H9 (cell line): ENCODE measurements at regions not wholly inside any gene's neighbourhood (a gene's known extent, or its start where the extent isn't known, plus 50 kb on each side); places are given as distances from the start of the nearest gene placed in this dataset.

Experiments
- DNase-seq: peaks from one replicate; pipeline ENCODE4 v3.0.0-alpha.2; 2017
- H2AFZ ChIP-seq: one replicate; pipeline ENCODE4 v1.6.1; 2013; ENCODE audit warnings: mild to moderate bottlenecking, low read length, control low read depth, moderate library complexity
- H2AK5ac ChIP-seq: 2 replicates; pipeline ENCODE4 v1.6.1; 2013; ENCODE audit warnings: low read length, control low read depth, mixed read lengths; ENCODE audit not compliant: insufficient read length
- H2BK120ac ChIP-seq: one replicate; pipeline ENCODE4 v1.6.1; 2013; ENCODE audit warnings: low read depth, mild to moderate bottlenecking, low read length, control low read depth, inconsistent platforms; ENCODE audit not compliant: poor library complexity, severe bottlenecking
- H2BK12ac ChIP-seq: 2 replicates; pipeline ENCODE4 v1.6.1; 2013; ENCODE audit warnings: low read length, control low read depth, mixed read lengths, low read depth; ENCODE audit not compliant: insufficient read length
- H2BK15ac ChIP-seq: 2 replicates; pipeline ENCODE4 v1.6.1; 2013; ENCODE audit warnings: low read depth, low read length, control low read depth
- H2BK20ac ChIP-seq: one replicate; pipeline ENCODE4 v1.6.1; 2013; ENCODE audit warnings: low read depth, mild to moderate bottlenecking, low read length, control low read depth, inconsistent platforms; ENCODE audit not compliant: poor library complexity, severe bottlenecking
- H2BK5ac ChIP-seq: 2 replicates; pipeline ENCODE4 v1.6.1; 2013; ENCODE audit warnings: low read length, control low read depth, mixed read lengths; ENCODE audit not compliant: insufficient read length
- H3K14ac ChIP-seq: 2 replicates; pipeline ENCODE4 v1.6.1; 2013; ENCODE audit warnings: low read length, control low read depth; ENCODE audit not compliant: insufficient read depth
- H3K18ac ChIP-seq: 2 replicates; pipeline ENCODE4 v1.6.1; 2013; ENCODE audit warnings: low read depth, mild to moderate bottlenecking, mixed read lengths, low read length, control low read depth; ENCODE audit not compliant: insufficient read length
- H3K23ac ChIP-seq: 2 replicates; pipeline ENCODE4 v1.6.1; 2013; ENCODE audit warnings: low read length, control low read depth, mixed read lengths, low read depth; ENCODE audit not compliant: insufficient read length
- H3K23me2 ChIP-seq: 2 replicates; pipeline ENCODE4 v1.6.1; 2013; ENCODE audit warnings: low read depth, mild to moderate bottlenecking, mixed read lengths, low read length, control low read depth; ENCODE audit not compliant: insufficient read length, poor library complexity, severe bottlenecking
- H3K27ac ChIP-seq: 2 replicates; pipeline ENCODE4 v1.5.1; 2013; ENCODE audit warnings: low read length, control low read depth, mixed read lengths, low read depth; ENCODE audit not compliant: insufficient read length
- H3K27me3 ChIP-seq: 2 replicates; pipeline ENCODE4 v1.6.1; 2013; ENCODE audit warnings: low read length, control low read depth, inconsistent platforms; ENCODE audit not compliant: insufficient read depth
- H3K4ac ChIP-seq: 2 replicates; pipeline ENCODE4 v1.6.1; 2013; ENCODE audit warnings: low read depth, mild to moderate bottlenecking, control low read depth, inconsistent platforms, low read length, moderate library complexity
- H3K4me1 ChIP-seq: 2 replicates; pipeline ENCODE4 v1.6.1; 2013; ENCODE audit warnings: low read length, control low read depth, inconsistent platforms; ENCODE audit not compliant: insufficient read depth
- H3K4me2 ChIP-seq: 2 replicates; pipeline ENCODE4 v1.6.1; 2013; ENCODE audit warnings: low read length, control low read depth, mixed read lengths; ENCODE audit not compliant: insufficient read length, insufficient read depth
- H3K56ac ChIP-seq: 2 replicates; pipeline ENCODE4 v1.6.1; 2013; ENCODE audit warnings: low read depth, mild to moderate bottlenecking, mixed read lengths, low read length, control low read depth; ENCODE audit not compliant: insufficient read length
- H3K79me1 ChIP-seq: 2 replicates; pipeline ENCODE4 v1.6.1; 2013; ENCODE audit warnings: low read depth, mild to moderate bottlenecking, moderate library complexity, low read length, control low read depth, inconsistent platforms; ENCODE audit not compliant: insufficient read depth, poor library complexity, severe bottlenecking
- H3K79me2 ChIP-seq: 2 replicates; pipeline ENCODE4 v1.6.1; 2013; ENCODE audit warnings: low read length, control low read depth, inconsistent platforms; ENCODE audit not compliant: insufficient read depth
- H3K9ac ChIP-seq: 2 replicates; pipeline ENCODE4 v1.6.1; 2013; ENCODE audit warnings: low read length, control low read depth, mixed read lengths; ENCODE audit not compliant: insufficient read length; ENCODE audit errors: extremely low read depth
- H3K9me3 ChIP-seq: one replicate; pipeline ENCODE4 v1.6.1; 2013; ENCODE audit warnings: low read depth, low read length, inconsistent platforms; ENCODE audit not compliant: control insufficient read depth
- H3T11ph ChIP-seq: one replicate; pipeline ENCODE4 v1.6.1; 2013; ENCODE audit warnings: mild to moderate bottlenecking, low read length, control low read depth, inconsistent platforms
- H4K20me1 ChIP-seq: one replicate; pipeline ENCODE4 v1.6.1; 2013; ENCODE audit not compliant: control insufficient read depth, insufficient read length, insufficient read depth
- H4K5ac ChIP-seq: 2 replicates; pipeline ENCODE4 v1.6.1; 2013; ENCODE audit warnings: low read depth, mild to moderate bottlenecking, mixed read lengths, low read length, control low read depth; ENCODE audit not compliant: insufficient read length
- H4K8ac ChIP-seq: replicated peaks from 2 replicates; pipeline ENCODE4 v1.6.1; 2013; ENCODE audit warnings: low read length, control low read depth, mixed read lengths, low read depth; ENCODE audit not compliant: insufficient read length
- H4K91ac ChIP-seq: 2 replicates; pipeline ENCODE4 v1.6.1; 2013; ENCODE audit warnings: low read depth, mild to moderate bottlenecking, moderate library complexity, mixed read lengths, low read length, control low read depth; ENCODE audit not compliant: insufficient read length
- H3K27ac Mint-ChIP-seq, 3 experiments: 2 replicates in 2 of 3; 3 replicates in 1 of 3; pipeline ENCODE4 v1.8.0; 2020 to 2021; ENCODE audit warnings: mixed read lengths in 3 of 3, mild to moderate bottlenecking in 1 of 3, moderate library complexity in 1 of 3
- H3K27me3 Mint-ChIP-seq: 2 replicates; pipeline ENCODE4 v1.8.0; 2021; ENCODE audit warnings: low read depth, mild to moderate bottlenecking, moderate library complexity, mixed read lengths
- H3K36me3 Mint-ChIP-seq, 3 experiments: 2 replicates in 2 of 3; 3 replicates in 1 of 3; pipeline ENCODE4 v1.8.0; 2020 to 2021; ENCODE audit warnings: low read depth in 3 of 3, mixed read lengths in 3 of 3; ENCODE audit not compliant: insufficient read depth in 1 of 3
- H3K4me1 Mint-ChIP-seq, 2 experiments: 2 replicates each; pipeline ENCODE4 v1.8.0; 2020; ENCODE audit warnings: mixed read lengths in 2 of 2
- H3K4me3 Mint-ChIP-seq, 2 experiments: 2 replicates in 1 of 2; 3 replicates in 1 of 2; pipeline ENCODE4 v1.8.0; 2020 to 2021; ENCODE audit warnings: mild to moderate bottlenecking in 2 of 2, mixed read lengths in 2 of 2, moderate library complexity in 1 of 2
- H3K9me3 Mint-ChIP-seq, 2 experiments: 2 replicates in 1 of 2; 3 replicates in 1 of 2; pipeline ENCODE4 v1.8.0; 2020; ENCODE audit warnings: mild to moderate bottlenecking in 2 of 2, mixed read lengths in 2 of 2, moderate library complexity in 1 of 2
- WGBS: extraction: QIAGEN DNeasy Blood & Tissue Kit; methylation state at CpG from one replicate; pipeline ENCODE4 v1.1.7; 2013; ENCODE audit warnings: missing lambda C conversion rate, low lambda C conversion rate, mixed read lengths; ENCODE audit not compliant: insufficient read length; ENCODE audit errors: extremely low coverage; 5-methylcytosine and 5-hydroxymethylcytosine counted together
- TF ChIP-seq, protein P1 (sequence below): fragments of 200-600 bp; sonication (generic); conservative IDR thresholded peaks from 3 replicates; pipeline ENCODE4 v1.8.0; 2021; ENCODE audit warnings: antibody characterized with exemption, mild to moderate bottlenecking

- no peak overlapping the region for H3K23ac ChIP-seq
- H3K56ac ChIP-seq, result no peak overlapping the region
- no peak overlapping the region for H2BK120ac ChIP-seq
- H3K18ac ChIP-seq, result no peak overlapping the region
- no peak overlapping the region for H2BK20ac ChIP-seq
- H3K27me3 Mint-ChIP-seq, result no peaks in the 10 kb centered on the region; the same call in none of the 2 replicates
- peaks cover 0 to 8% (median 0%) of the 10 kb centered on the region in 3 experiments; a peak in 2 of 7 replicates for H3K36me3 Mint-ChIP-seq
- no peaks in the 10 kb centered on the region for H3K9me3 ChIP-seq
- no peaks in the 10 kb centered on the region for H3K4me1 ChIP-seq
- H3K9ac ChIP-seq, result no peak overlapping the region
- no peak overlapping the region for H2AK5ac ChIP-seq
- no peak overlapping the region for H4K8ac ChIP-seq
- H3K27me3 ChIP-seq, result no peaks in the 10 kb centered on the region
- H3K23me2 ChIP-seq, result no peaks in the 10 kb centered on the region
- H3K79me2 ChIP-seq, result no peaks in the 10 kb centered on the region
- H3K4me1 Mint-ChIP-seq, result no peaks in the 10 kb centered on the region
- H4K20me1 ChIP-seq, result no peaks in the 10 kb centered on the region
- no peak overlapping the region for H3K4me3 Mint-ChIP-seq
- no peak overlapping the region for H3T11ph ChIP-seq
- DNase-seq, result no peak
- no peak overlapping the region for H3K27ac ChIP-seq
- no peak overlapping the region for H2BK12ac ChIP-seq
- no CpG with 5 or more reads among the region's 1 CpG for WGBS
- H3K9me3 Mint-ChIP-seq, result peaks cover 4% of the 10 kb centered on the region in 2 experiments; a peak in 3 of 5 replicates
- no peak overlapping the region for H4K5ac ChIP-seq
- H3K79me1 ChIP-seq, result no peaks in the 10 kb centered on the region
- H2BK15ac ChIP-seq, result no peak overlapping the region
- no peak overlapping the region for H3K14ac ChIP-seq
- H3K4ac ChIP-seq, result no peak overlapping the region
- TF ChIP-seq, protein P1, sequence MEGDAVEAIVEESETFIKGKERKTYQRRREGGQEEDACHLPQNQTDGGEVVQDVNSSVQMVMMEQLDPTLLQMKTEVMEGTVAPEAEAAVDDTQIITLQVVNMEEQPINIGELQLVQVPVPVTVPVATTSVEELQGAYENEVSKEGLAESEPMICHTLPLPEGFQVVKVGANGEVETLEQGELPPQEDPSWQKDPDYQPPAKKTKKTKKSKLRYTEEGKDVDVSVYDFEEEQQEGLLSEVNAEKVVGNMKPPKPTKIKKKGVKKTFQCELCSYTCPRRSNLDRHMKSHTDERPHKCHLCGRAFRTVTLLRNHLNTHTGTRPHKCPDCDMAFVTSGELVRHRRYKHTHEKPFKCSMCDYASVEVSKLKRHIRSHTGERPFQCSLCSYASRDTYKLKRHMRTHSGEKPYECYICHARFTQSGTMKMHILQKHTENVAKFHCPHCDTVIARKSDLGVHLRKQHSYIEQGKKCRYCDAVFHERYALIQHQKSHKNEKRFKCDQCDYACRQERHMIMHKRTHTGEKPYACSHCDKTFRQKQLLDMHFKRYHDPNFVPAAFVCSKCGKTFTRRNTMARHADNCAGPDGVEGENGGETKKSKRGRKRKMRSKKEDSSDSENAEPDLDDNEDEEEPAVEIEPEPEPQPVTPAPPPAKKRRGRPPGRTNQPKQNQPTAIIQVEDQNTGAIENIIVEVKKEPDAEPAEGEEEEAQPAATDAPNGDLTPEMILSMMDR, result no peak
- no peak overlapping the region for H2BK5ac ChIP-seq
- H3K4me2 ChIP-seq, result no peak overlapping the region
- H2AFZ ChIP-seq, result no peak overlapping the region
- H3K27ac Mint-ChIP-seq, result no peak overlapping the region
- no peak overlapping the region for H4K91ac ChIP-seq
These were observed 214.5 kb downstream of the TBX15 start for GRCh38 chr1:118773656-118774055.
